DOHH2 (cell line): ENCODE measurements at regions not wholly inside any gene's neighbourhood (a gene's known extent, or its start where the extent isn't known, plus 50 kb on each side); places are given as distances from the start of the nearest gene placed in this dataset.

Source experiments
- CTCF ChIP-seq: fragments of 200-600 bp; sonication (generic); IDR thresholded peaks from one replicate; pipeline ENCODE4 v1.5.1; 2014; ENCODE audit warnings: antibody characterized with exemption, mild to moderate bottlenecking, low read depth, low read length; ENCODE audit not compliant: poor library complexity, severe bottlenecking
- EZH2phosphoT487 ChIP-seq: fragments of 200-600 bp; sonication (generic); IDR thresholded peaks from 2 replicates; pipeline ENCODE4 v1.6.1; 2017; ENCODE audit warnings: borderline replicate concordance, mild to moderate bottlenecking, antibody characterized with exemption, low read length, moderate library complexity, mixed read lengths

- TF ChIP-seq CTCF = no peak
- no peak for TF ChIP-seq EZH2phosphoT487
Observed at GRCh38 chr3:31413515-31413914, 119.2 kb upstream of the STT3B start.
